Keratinocyte (primary cell): ENCODE measurements at regions not wholly inside any gene's neighbourhood (a gene's known extent, or its start where the extent isn't known, plus 50 kb on each side); places are given as distances from the start of the nearest gene placed in this dataset.

Experiments
- DNase-seq: peaks from one replicate; pipeline ENCODE4 v3.0.0-alpha.2; 2011; ENCODE audit warnings: low read depth, missing footprints, low spot score
- FAIRE-seq: peaks from 2 replicates; lab custom pipeline; 2011; peaks lifted over from hg19 to GRCh38; lab: Jason Lieb, UNC
- H2AFZ ChIP-seq: 2 replicates; pipeline ENCODE4 v1.6.0; 2012; ENCODE audit warnings: low read length, control low read depth, inconsistent platforms; ENCODE audit not compliant: control insufficient read depth
- H3K27ac ChIP-seq: 2 replicates; pipeline ENCODE4 v1.5.1; 2011; ENCODE audit warnings: low read length; ENCODE audit not compliant: control insufficient read depth, insufficient read depth
- H3K27me3 ChIP-seq: 3 replicates; pipeline ENCODE4 v1.6.0; 2011; ENCODE audit warnings: low read length; ENCODE audit not compliant: control insufficient read depth, insufficient read depth; ENCODE audit errors: extremely low read depth
- H3K36me3 ChIP-seq, 2 experiments: 2 replicates in 1 of 2; 3 replicates in 1 of 2; pipeline ENCODE4 v1.5.1; 2011; ENCODE audit warnings: low read length in 2 of 2, mild to moderate bottlenecking in 1 of 2; ENCODE audit not compliant: control insufficient read depth in 2 of 2, insufficient read depth in 2 of 2; ENCODE audit errors: extremely low read depth in 1 of 2
- H3K4me1 ChIP-seq: 3 replicates; pipeline ENCODE4 v1.5.1; 2011; ENCODE audit warnings: low read length; ENCODE audit not compliant: control insufficient read depth, insufficient read depth; ENCODE audit errors: extremely low read depth
- H3K4me2 ChIP-seq: 3 replicates; pipeline ENCODE4 v1.6.0; 2011; ENCODE audit warnings: low read depth, low read length; ENCODE audit not compliant: control insufficient read depth, insufficient read depth; ENCODE audit errors: extremely low read depth
- H3K4me3 ChIP-seq, 3 experiments: fragments of 200-600 bp in 1 of 3; sonication (generic) in 1 of 3; 2 replicates in 2 of 3; 3 replicates in 1 of 3; pipeline ENCODE4 v1.5.1; 2011 to 2016; ENCODE audit warnings: low read length in 3 of 3, mild to moderate bottlenecking in 3 of 3, control low read depth in 2 of 3, inconsistent platforms in 1 of 3, low read depth in 1 of 3, mixed read lengths in 1 of 3, mixed run types in 1 of 3, moderate library complexity in 1 of 3; ENCODE audit not compliant: control insufficient read depth in 2 of 3, insufficient read depth in 2 of 3; ENCODE audit errors: extremely low read depth in 1 of 3
- H3K79me2 ChIP-seq: 2 replicates; pipeline ENCODE4 v1.6.0; 2012; ENCODE audit warnings: low read length; ENCODE audit not compliant: control insufficient read depth, insufficient read depth
- H3K9ac ChIP-seq: 3 replicates; pipeline ENCODE4 v1.6.0; 2011; ENCODE audit warnings: low read length; ENCODE audit not compliant: control insufficient read depth, insufficient read depth; ENCODE audit errors: extremely low read depth
- H3K9me1 ChIP-seq: 3 replicates; pipeline ENCODE4 v1.6.0; 2011; ENCODE audit warnings: low read length; ENCODE audit not compliant: control insufficient read depth, insufficient read depth; ENCODE audit errors: extremely low read depth
- H3K9me3 ChIP-seq: 2 replicates; pipeline ENCODE4 v1.5.1; 2012; ENCODE audit warnings: low read depth, low read length; ENCODE audit not compliant: control insufficient read depth
- H4K20me1 ChIP-seq: 3 replicates; pipeline ENCODE4 v1.6.0; 2011; ENCODE audit warnings: low read length; ENCODE audit not compliant: control insufficient read depth, insufficient read depth; ENCODE audit errors: extremely low read depth
- CTCF ChIP-seq, 3 experiments: IDR thresholded peaks in 1 of 3; conservative IDR thresholded peaks in 1 of 3; optimal IDR thresholded peaks in 1 of 3; 2 replicates in 2 of 3; 3 replicates in 1 of 3; pipeline versions ENCODE3 to v1.5.1; 2011; ENCODE audit warnings: low read length in 3 of 3, mild to moderate bottlenecking in 3 of 3, moderate library complexity in 2 of 3, control low read depth in 1 of 3, inconsistent platforms in 1 of 3; ENCODE audit not compliant: insufficient read depth in 2 of 3; ENCODE audit errors: extremely low read depth in 1 of 3
- EZH2 ChIP-seq: IDR thresholded peaks from one replicate; pipeline ENCODE4 v1.6.1; 2012; ENCODE audit warnings: inconsistent platforms, mild to moderate bottlenecking, low read length, moderate library complexity
- dilution Hi-C: fragments of 300-500 bp; cut with MboI; formaldehyde crosslinking; loops from one replicate; pipeline ENCODE4 v1.7.0; 2020; ENCODE audit warnings: low sequenced_read_pairs; ENCODE audit not compliant: extremely low pct_ligation_motif_present

DNA sequence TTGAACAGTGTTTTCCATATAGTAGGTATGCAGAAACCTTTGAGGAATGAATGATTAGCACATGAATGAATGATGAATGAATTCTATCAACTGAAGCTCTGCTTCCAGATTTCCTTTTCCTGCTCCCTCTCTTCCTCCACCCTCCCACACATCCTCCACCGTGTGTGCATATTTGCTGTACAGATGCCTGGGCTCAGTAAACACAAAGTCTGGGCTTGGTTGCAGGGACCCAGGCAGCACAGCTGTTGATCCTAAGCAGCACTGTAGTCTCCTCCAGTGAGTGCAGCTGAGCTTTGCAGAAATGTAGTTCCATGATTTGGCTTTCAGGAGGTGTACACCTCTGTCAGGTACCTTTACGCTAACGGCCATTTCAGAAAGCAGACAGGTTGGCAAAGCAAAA lies 611.7 kb downstream of the NUF2 start:
- H3K79me2 ChIP-seq: no peaks in the 10 kb centered on the region
- no peaks in the 10 kb centered on the region for H3K9me1 ChIP-seq
- H3K27me3 ChIP-seq: no peaks in the 10 kb centered on the region
- no peak for FAIRE-seq
- no peaks in the 10 kb centered on the region for H3K36me3 ChIP-seq
- no peak overlapping the region for H3K4me2 ChIP-seq
- no peak overlapping the region for H3K4me3 ChIP-seq
- DNase-seq: no peak
- no peaks in the 10 kb centered on the region for H4K20me1 ChIP-seq
- TF ChIP-seq CTCF (optimal IDR thresholded peaks at IDR 0.05 in 1 of 3, IDR thresholded peaks at IDR 0.05 in 1 of 3, conservative IDR thresholded peaks at IDR 0.05 in 1 of 3; ENCODE audit: extremely low read depth in 1 of 3, insufficient read depth in 2 of 3, low read length in 3 of 3) (no peak), EZH2 (no peak)
- no peak overlapping the region for H3K9ac ChIP-seq
- no peaks in the 10 kb centered on the region for H3K4me1 ChIP-seq
- H3K9me3 ChIP-seq: no peaks in the 10 kb centered on the region
- H3K27ac ChIP-seq: no peak overlapping the region
- dilution Hi-C loops: no loop called here
- no peak overlapping the region for H2AFZ ChIP-seq

GRCh38 chr1:163935738-163936374 lies 614.1 kb downstream of the NUF2 start:
- FAIRE-seq (no peak), DNase-seq (no peak)
- Histone ChIP-seq H3K9me1 (no peaks in the 10 kb centered on the region), H3K4me1 (no peaks in the 10 kb centered on the region), H3K9me3 (no peaks in the 10 kb centered on the region), H3K4me3 (no peak overlapping the region), H3K79me2 (no peaks in the 10 kb centered on the region), H3K9ac (no peak overlapping the region), H3K36me3 (no peaks in the 10 kb centered on the region), H3K27me3 (no peaks in the 10 kb centered on the region), H2AFZ (no peak overlapping the region), H4K20me1 (no peaks in the 10 kb centered on the region), H3K27ac (no peak overlapping the region), H3K4me2 (no peak overlapping the region)
- dilution Hi-C loops: no loop called here
- TF ChIP-seq EZH2 (no peak), CTCF (optimal IDR thresholded peaks at IDR 0.05 in 1 of 3, IDR thresholded peaks at IDR 0.05 in 1 of 3, conservative IDR thresholded peaks at IDR 0.05 in 1 of 3; ENCODE audit: extremely low read depth in 1 of 3, insufficient read depth in 2 of 3, low read length in 3 of 3) (no peak)
